Putamen (tissue), 1 donor: ENCODE measurements at regions not wholly inside any gene's neighbourhood (a gene's known extent, or its start where the extent isn't known, plus 50 kb on each side); places are given as distances from the start of the nearest gene placed in this dataset.

Experiments used
- DNase-seq: peaks from one replicate; pipeline ENCODE4 v3.0.0-alpha.2; 2016; ENCODE audit warnings: low spot score

DNA sequence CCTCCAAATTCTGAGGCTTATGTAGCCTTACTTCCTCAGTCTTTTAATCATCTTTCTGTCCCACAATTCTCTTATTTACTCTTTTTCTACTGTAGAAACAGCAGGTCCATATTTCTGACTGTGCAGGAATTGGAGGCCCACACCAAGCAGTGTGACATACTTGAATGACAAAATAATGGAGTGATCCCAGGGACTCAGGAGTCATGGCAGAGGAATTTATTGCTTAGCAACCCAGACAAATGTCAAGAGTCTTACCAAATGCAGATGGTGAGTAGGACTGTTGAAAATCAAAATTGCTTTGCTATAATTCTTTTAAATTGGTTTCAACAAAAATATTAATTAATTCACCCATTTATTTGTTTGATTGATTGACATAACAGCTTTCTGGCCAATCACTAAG is 59.9 kb downstream of the HTR1B start:
- DNase-seq, result no peak

DNA sequence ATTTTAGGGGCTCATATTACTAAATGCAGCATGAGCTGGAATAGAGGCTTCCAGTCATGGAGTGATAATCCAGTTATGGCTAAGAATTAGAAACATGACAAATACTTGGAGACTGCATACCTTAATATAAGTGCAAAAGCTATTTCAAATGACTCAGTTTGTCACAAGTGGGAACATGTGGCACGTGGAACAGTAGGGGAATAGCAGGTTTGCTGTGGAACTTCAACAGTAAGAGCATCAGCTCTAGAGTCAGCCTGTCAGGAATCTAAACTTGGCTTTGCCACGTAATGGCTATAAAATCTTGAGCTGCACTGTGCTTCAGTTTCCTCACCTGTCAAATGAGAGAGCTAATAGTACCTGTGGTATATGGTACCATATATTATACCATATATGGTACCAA is 62.1 kb downstream of the HTR1B start:
- no peak for DNase-seq

DNA sequence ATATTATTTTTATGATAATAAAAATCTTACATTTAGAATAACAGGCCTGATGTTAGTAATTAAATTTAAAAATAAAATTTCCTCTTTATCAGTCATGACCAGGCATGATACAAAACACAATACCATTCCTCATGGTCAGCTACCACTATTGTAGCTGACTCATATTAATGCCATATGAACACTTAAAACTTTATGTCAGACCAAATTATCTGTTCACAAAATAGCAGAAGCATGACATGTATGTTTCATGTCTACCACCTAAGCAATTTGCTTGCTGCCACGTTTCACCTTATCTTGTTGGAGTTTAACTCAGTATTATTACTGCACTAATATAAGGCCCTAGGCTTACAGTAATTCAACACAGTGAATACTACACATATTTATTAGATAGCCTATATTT is 65.7 kb downstream of the HTR1B start:
- DNase-seq, result no peak

DNA sequence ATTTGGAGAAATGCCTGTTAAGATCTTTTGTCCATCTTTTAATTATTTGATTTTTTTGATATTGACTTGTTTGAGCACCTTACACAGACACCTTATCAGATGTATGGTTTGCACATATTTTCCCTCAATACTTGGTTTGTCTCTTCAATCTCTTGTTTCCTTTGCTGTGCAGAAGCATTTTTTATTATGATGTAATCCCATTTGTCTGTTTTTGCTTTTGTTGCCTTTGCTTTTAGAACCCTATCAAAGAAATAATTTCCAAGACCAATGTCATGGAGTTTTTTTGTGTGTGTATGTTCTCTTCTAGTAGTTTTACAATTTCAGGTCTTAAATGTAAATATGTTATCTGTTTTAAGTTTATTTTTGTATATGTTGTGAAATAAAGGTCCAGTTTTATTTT is 73.9 kb downstream of the HTR1B start:
- DNase-seq, result no peak

DNA sequence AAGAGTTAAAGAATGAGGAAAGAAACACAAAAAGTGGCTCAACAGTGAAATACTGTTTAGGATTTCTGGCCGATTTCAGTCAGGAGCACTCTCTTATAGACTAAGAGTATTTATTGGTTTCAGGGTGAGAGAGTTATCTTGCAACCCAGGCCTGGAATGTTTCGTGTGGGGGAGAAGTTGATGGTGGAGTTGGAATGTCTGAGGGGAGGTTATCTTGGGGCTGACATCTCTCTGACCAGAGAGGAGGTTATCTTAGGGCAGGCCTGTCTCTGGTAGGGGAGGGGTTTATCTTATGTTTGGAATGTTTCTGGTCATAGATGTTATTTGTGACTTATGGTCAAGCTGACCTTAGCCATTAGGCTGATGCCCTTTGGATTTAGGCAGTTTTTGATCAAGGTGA is 80.3 kb downstream of the HTR1B start:
- no peak for DNase-seq

DNA sequence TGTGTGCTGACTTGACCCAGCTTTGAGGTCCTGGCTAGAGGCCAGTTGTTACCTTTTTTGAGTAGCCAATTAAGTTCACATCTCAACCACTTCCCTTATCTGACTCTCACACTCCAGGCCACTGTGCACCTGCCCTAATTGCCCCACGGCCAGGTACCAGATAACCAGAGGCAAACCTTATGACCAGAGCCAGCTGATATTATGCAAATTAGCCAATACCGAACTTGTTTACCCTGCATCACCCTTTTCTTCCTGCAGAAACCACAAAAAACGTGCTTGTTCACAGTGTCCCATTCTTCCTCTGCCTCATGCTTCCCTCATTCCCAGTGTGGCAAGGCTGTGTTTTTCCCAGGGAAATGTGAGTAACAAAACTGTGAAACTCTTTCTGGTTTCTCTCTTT is 89.3 kb downstream of the HTR1B start:
- no peak for DNase-seq

DNA sequence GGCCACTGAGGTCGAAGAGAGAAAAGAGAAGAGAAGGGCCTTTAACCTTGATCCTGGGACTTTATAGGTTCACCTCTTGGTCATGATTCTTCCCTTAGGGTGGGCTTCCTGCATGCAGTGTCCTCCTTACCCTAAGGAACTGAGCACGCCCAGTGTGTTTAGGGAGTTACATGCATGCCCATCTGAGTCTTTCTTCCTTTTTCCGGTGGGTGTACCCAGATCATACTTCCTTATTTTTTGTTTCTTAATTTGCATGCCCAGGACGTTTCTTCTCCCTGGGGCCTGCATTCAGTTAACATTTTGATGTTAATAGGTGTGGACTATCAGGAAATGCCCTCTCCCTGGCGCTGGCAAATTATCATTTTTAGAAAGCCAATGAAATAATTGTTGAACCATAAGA is 91.5 kb downstream of the HTR1B start:
- no peak for DNase-seq

DNA sequence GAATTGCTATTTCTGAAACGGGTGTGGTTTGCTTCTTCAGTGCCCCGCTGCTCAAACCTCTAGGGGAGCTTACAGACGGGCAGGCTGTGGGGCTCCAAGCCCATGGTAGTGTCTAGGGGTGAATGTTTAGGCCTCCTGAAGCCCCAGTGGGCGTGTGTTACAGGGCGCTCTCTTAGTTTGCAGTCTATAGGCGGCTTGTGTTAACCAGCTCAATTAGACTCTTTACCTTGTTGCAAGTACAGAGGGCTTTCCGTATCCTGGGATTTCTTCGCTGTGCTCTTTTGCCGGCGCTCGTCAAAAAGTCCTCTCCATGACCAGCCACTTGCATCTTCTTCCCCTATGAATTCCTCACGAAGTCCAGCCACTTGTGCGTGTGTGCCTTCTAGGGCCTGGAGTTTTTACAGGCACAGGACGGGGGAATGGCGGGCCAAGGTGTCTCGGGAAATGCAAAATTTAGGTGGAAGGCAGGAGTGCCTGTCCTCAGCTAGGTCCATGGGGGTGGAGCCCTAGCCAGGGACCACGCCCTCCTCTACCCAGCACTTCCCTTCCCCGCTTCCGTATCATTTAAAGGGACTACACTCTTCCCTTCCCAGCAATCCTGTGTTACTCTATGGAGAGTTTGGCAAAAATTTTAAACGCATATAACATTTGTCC is 94.5 kb downstream of the HTR1B start:
- no peak for DNase-seq

DNA sequence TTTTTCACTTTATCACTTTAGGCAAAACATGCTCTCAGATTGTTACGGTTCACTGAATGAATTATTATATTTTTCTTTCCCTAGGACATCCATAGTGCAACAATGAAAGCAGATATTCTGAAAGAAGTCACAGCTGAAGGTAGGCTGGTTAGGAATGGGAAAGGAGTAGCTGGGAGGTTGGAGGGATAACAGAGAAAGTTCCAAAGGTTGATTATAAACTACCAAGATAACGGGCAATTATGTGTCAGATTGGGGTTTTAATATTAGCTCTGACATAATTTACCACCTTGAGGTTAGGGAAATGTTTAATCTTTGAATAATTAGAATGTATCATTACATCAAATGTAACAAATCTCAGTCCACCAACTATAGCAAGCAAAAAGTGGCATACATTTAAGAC is 96.5 kb downstream of the HTR1B start:
- DNase-seq, result no peak

DNA sequence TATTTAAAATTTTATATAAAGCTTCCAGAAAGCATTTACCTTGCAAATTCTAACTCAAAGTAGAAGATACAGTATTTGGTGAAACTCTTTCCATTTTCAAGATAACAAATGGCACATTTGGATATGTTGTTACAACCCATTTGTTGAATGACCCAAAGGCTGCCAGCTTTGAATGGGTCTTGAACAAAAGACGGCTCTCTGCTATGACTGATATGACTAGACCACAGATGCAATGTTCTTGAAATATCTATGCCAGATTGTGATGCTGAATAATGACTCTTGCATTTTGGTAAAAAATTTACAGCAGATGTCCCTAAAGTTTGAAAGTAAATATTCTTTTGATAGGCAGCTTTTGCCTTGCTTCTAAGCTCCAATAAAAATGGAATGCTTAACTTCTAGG is 99.6 kb downstream of the HTR1B start:
- DNase-seq, result no peak

DNA sequence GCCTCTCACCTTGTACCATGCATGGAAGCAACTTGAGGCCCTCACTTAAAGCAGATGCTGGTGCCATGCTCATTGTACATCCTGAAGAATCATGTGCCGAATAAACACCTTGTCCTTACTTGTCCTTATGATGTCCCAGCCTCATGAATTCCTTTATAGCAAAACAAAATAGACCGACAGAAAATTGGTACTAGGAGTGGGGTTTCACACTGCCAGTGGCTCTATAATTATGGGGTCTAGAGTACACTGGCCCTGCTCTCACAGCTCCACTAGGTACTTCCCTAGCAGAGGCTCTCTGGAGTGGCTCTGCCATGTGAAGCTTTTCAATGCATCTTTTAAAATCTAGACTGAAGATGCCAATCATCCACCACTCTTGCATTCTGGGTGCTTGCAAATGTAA is 101.2 kb downstream of the HTR1B start:
- no peak for DNase-seq

DNA sequence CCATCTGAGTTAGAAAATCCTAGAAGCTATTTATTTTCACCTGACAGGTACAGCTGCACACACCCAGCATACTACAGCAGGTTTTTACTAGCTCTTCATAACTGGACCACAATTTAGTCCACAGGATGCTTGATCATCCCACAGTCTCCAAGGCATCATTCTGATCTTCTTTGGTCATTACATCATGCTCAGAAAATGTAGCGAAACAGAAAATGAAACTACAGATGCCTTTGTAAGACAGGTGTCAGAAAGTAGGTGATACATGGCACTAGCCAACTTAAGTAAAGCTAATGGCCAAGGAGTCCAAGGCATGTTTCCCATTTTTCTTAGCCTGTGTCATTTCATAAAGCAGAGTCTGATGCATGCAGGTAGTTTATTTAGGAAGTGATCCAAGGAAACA is 102.3 kb downstream of the HTR1B start:
- no peak for DNase-seq

DNA sequence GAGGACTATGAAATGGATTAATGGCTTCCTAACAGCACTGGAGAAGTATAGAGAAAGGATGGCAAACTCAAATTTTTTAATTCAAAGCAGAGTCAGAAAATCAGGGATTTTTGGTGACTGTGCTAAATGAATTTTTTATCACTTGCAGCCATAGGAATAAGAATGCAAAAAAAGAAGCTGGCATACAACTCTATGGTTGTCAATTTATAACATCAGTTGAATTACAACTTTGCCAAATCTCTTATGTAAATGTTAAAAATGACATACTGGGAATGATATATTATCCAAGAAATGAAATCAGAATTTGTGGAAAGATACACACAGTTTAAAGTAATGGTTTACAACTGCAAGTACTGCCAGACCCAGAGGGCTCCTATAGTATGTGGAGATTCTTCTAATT is 106.5 kb downstream of the HTR1B start:
- no peak for DNase-seq

DNA sequence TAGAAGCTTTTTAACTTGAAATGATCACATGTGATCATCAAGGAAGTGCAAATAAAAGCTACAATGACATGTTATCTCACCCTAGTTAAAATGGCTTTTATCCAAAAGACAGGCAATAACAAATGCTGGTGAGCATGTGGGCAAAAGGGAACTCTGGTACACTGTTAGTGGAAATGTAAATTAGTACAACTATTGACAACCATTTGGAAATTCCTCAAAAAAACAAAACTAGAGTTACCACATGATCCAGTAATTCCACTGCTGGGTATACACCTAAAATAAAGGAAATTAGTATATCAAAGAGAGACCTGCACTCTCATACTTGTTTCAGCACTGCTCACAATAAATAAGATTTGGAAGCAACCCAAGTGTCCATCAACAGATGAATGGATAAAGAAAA is 108.7 kb downstream of the HTR1B start:
- no peak for DNase-seq

DNA sequence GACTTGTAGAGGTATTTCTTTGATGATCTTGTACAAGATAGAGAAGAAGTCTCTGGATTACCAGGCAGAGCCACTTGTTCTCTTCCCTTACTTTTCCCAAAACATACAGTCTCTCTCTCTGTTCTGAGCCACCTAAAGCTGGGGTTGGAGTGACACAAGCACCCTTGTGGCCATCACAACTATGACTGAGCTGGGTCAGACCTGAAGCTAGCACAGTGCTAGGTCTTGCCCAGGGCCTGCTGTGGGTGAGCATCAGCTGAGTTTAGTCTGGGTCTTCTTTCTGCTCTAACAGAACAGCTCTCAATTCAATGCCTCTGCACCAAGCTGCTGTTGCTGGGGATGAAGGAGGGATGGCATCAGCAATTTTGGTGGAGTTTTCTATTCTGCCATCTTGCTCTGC is 110.2 kb downstream of the HTR1B start:
- DNase-seq, result no peak

DNA sequence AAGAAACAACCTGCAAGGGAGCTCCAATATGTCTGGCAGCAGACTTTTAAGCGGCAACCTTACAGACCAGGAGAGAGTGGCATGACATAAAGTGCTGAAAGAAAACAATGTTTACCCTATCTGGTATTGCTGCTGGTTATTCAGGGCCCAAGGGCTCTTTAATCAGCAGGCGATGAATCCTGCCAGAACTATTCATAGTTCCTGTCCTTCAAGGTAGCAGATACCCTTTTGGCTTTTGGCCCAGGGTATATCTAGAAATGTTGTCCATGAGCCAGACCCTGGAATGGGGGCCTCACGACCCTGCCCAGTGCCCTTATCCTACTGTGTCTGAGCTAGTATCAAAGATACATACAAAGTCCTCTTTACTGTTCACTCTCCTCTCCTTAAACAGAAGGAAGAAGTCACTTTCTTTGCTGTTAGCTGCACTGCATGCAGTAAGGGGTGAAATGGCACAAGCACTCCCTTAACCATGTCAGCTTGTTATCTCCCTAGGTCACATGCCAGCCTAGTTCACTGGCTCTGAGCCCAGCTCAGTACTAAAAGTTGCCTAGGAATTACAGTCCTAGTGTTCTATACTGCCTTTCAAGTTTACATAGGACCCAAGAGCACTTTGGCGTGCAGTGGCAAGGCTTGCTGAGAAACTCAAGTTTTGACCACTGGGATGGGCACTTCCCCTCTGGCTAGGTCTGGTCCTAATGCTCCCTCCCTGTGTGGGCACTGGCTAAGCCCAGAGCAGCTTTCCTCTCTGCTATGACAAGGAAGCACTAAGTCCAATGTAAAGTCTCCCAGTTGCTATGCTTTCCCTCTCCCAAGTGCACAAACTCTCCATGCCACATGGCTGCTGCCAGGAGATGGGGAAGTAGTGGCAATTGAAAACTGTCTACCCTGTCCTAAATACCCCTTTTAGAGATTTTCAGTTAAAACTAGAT is 122.0 kb downstream of the HTR1B start:
- no peak for DNase-seq

DNA sequence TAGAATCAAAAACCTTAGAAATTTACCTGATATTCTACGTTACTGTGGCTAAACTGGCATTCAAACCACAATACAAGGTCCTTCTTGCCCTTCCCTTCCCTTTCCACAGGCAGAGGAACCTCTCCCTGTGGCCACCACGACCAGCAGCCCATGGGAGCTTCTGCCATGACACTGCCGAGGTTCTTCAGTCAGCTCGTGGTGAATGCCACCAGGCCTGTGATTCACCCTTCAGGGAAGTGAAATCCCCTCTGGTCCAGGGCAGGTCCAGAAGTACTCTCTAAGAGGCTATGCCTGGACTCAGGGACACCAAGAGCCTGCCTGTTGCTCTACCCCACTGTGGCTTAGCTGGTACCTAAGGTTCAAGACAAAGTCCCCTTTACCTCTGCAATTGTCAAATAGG is 123.0 kb downstream of the HTR1B start:
- DNase-seq, result no peak

DNA sequence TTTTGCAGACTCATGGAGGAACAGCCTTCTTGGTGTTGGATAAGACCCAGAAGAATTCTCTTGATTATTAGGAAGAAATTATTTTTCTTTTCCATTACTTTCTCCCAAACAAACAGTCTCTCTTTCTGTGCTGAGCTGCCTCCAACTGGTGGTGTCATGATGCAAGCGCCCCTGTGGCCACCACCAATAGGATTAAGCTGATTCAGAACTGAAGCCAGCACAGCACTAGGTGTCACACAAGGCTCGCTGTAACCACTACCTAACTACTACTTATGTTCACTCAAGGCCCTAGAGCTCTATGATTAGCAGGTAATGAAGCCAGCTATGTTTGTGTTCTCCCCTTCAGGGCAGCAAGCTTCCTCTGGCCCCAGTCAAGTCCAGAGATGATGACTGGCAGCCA is 123.4 kb downstream of the HTR1B start:
- no peak for DNase-seq

DNA sequence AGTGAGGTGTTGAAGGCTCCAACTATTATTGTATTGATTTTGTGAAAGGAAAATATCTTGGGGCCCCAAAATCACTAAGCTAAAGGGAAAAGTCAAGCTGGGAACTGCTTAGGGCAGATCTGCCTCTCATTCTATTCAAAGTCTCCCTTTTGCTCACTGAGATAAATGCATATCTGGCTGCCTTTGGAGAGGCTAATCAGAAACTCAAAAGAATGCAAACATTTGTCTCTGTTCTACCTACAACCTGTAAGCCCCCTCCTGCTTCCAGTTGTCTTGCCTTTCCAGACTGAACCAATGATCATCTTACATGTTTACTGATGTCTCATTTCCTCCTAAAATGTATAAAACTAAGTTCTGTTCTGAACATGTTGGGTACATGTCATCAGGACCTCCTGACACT is 125.9 kb downstream of the HTR1B start:
- DNase-seq, result no peak

DNA sequence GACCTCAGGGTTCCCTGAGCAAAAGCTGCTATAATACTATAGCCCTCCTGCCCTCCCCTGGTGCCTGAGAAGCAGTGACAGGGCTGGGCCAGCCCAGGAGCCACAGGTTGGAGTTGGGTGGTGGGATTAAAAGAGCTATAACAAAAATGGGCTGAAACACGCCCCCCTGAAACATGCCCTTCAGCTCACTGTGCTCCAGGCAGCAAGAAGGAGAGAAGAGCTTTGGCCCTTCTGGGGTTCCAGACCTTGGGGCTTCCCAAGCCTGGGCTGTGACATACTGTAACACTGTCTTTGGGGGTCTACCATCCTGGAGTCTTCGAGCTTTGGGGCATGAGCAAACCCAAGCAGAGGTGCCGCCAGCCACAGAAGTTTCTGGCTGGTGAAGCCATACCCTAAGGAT is 129.2 kb downstream of the HTR1B start:
- no peak for DNase-seq

DNA sequence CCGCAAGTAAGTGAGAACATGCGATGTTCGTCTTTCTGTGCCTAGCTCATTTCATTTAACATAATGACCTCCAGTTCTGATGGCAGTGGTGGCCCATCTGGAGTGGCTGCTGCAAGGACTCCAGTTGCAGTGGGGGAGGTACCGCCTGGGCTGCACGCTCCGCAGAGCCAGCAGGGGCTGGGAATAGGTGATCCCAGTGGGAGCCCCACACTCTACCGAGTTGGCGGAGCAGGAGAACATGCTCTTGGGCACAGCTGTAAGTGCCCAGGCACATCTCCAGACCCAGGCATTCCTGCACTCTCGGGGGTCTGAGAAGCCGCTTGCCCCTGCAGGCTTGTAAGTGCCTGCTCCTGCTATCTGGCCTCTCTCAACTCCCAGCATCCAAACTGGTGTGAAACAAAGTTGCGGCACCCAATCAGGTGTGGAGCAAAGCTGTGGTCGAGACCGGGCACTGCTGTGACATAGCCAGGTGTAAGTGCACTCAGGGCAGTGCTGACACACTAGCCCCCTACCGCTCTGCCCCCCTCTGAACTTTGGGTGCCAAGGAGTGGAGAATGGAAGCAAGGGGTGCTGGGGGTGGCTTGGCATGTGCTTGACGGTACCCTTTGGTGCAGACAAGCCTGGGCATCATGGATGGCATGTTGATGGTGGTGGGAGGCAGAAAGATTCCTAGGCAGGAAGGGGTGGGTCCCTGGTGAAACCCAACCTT is 130.2 kb downstream of the HTR1B start:
- DNase-seq, result no peak

DNA sequence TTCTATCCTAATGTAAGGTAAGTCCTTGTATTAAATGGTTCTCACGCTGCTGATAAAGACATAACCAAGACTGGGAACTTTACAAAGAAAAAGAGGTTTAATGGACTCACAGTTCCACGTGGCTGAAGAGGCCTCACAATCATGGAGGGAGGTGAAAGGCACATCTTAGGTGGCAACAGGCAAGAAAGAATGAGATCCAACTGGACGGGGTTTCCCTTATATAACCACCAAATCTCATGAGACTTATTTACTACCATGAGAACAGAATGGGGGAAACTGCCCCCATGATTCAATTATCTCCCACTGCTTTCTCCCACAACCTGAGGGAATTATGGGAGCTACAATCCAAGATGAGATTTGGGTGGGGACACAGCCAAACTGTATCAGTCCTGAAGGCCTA is 136.6 kb downstream of the HTR1B start:
- no peak for DNase-seq

DNA sequence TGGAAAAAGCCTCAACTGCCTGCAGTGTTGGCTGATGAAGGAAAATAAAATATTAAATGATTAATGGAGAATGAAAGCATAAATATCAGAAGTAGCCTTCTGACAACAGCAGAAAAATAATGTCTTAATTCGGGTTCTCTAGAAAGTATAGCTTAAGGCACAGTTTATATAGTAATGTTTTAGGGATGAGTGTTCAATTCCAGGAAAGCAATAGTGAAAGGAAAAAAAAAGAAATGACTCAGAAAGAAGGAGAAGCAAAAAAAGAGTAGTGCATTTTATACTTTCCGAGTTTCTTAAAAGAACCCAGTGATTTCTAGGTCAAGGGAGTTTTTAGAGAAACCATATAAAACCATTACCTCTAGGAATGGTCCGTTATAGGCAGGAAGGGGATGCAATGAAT is 137.3 kb downstream of the HTR1B start:
- no peak for DNase-seq
